ENCODE measurements at regions not wholly inside any gene's neighbourhood (a gene's known extent, or its start where the extent isn't known, plus 50 kb on each side); places are given as distances from the start of the nearest gene placed in this dataset.

DNA sequence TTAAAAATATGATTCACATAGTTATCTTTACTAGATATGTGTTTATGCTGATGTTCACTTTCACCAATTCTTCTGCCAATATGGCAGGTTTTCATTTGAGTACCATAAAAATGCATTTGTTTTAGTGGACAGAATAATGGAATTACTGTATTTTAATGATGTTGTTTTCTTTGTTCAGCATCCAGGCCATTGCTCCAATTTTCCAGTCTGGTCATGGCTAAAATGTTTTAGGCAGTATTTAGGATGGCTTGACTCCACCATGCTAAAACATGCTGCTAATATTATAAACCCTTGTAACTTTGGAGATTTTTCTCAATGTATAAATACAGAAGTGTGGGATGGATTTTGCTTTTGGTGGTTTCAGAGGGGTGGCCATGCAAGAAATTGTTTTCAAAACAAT is 273.0 kb upstream of the RPS23 start:
- H3K27me3 ChIP-seq (replicated peaks; ENCODE audit: insufficient read depth, low read depth, low read length, poor library complexity), result no peaks in the 10 kb centered on the region
- no peaks in the 10 kb centered on the region for H3K9me3 ChIP-seq (ENCODE audit: low read depth, low read length, poor library complexity, severe bottlenecking)
- intact Hi-C loops (cut with micrococcal nuclease; ENCODE audit: unreplicated experiment), result no loop called here
- DNase-seq (ENCODE audit: low spot score), result no peak
- H3K27ac ChIP-seq (ENCODE audit: low read depth, low read length, poor library complexity, severe bottlenecking), result no peak overlapping the region
- H3K36me3 ChIP-seq (ENCODE audit: insufficient read depth, low read length, poor library complexity, severe bottlenecking), result no peaks in the 10 kb centered on the region
- no peak for TF ChIP-seq EZH2 (IDR thresholded peaks at IDR 0.05; ENCODE audit: borderline replicate concordance, low read depth, low read length, poor library complexity, severe bottlenecking)
- TF ChIP-seq, protein P1, sequence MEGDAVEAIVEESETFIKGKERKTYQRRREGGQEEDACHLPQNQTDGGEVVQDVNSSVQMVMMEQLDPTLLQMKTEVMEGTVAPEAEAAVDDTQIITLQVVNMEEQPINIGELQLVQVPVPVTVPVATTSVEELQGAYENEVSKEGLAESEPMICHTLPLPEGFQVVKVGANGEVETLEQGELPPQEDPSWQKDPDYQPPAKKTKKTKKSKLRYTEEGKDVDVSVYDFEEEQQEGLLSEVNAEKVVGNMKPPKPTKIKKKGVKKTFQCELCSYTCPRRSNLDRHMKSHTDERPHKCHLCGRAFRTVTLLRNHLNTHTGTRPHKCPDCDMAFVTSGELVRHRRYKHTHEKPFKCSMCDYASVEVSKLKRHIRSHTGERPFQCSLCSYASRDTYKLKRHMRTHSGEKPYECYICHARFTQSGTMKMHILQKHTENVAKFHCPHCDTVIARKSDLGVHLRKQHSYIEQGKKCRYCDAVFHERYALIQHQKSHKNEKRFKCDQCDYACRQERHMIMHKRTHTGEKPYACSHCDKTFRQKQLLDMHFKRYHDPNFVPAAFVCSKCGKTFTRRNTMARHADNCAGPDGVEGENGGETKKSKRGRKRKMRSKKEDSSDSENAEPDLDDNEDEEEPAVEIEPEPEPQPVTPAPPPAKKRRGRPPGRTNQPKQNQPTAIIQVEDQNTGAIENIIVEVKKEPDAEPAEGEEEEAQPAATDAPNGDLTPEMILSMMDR (conservative IDR thresholded peaks at IDR 0.05; ENCODE audit: low read depth, low read length), result no peak
- POLR2A ChIA-PET (ENCODE audit: low non-redundant PET), result no interaction called here
- H3K4me1 ChIP-seq (ENCODE audit: insufficient read depth, low read length, poor library complexity, severe bottlenecking), result no peaks in the 10 kb centered on the region
- H3K4me3 ChIP-seq (ENCODE audit: low read depth, low read length, poor library complexity, severe bottlenecking), result no peak overlapping the region
- no TSS peak for BruUV-seq (replicated peaks)
- CTCF ChIA-PET, result no interaction called here

DNA sequence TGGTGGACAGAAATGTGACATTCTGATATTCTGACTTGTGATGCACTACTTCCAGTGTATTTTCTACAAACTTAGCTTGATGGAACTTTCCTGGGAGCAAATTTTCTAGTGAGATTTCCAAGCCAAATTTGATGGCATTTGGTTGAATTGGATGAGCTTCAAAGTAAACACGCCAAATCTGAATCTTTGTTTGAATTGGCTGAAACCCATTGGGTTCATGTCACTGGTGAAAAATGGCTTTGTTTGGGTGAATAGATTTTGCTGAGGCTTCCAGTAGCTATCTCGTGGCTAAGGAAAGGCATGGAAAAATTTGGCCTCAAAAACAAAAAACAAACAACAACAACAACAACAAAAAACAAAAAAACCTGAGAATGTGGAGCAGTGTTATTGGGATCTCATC is 271.1 kb upstream of the RPS23 start:
- Histone ChIP-seq H3K4me3 (ENCODE audit: low read depth, low read length, poor library complexity, severe bottlenecking) (no peak overlapping the region), H3K4me1 (ENCODE audit: insufficient read depth, low read length, poor library complexity, severe bottlenecking) (no peaks in the 10 kb centered on the region), H3K27ac (ENCODE audit: low read depth, low read length, poor library complexity, severe bottlenecking) (no peak overlapping the region), H3K27me3 (replicated peaks; ENCODE audit: insufficient read depth, low read depth, low read length, poor library complexity) (no peaks in the 10 kb centered on the region), H3K9me3 (ENCODE audit: low read depth, low read length, poor library complexity, severe bottlenecking) (no peaks in the 10 kb centered on the region), H3K36me3 (ENCODE audit: insufficient read depth, low read length, poor library complexity, severe bottlenecking) (no peaks in the 10 kb centered on the region)
- CTCF ChIA-PET, result no interaction called here
- BruUV-seq (replicated peaks), result no TSS peak
- intact Hi-C loops (cut with micrococcal nuclease; ENCODE audit: unreplicated experiment), result no loop called here
- TF ChIP-seq, protein P1 (conservative IDR thresholded peaks at IDR 0.05; ENCODE audit: low read depth, low read length), result no peak
- no peak for TF ChIP-seq EZH2 (IDR thresholded peaks at IDR 0.05; ENCODE audit: borderline replicate concordance, low read depth, low read length, poor library complexity, severe bottlenecking)
- no peak for DNase-seq (ENCODE audit: low spot score)
- POLR2A ChIA-PET (ENCODE audit: low non-redundant PET), result no interaction called here

DNA sequence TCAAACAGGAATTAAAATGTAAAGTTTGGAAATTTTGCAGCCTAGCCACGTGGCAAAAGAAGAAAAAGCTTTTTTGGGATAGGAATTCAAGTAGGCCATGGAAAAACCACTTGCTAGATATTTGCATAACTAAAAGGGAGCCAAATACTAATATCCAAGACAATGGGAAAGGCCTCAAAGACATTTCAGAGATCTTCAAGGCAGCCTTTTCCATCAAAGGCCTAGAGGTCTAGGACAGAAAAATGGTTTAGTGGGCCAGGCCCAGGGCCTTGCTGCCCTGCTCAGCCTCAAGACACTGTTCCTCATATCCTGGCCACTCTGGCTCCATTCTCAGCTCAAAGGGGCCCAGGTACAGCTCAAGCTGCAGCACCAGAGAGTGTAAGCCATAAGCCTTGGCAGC is 265.9 kb upstream of the RPS23 start:
- Histone ChIP-seq H3K4me3 (ENCODE audit: low read depth, low read length, poor library complexity, severe bottlenecking) (no peak overlapping the region), H3K9me3 (ENCODE audit: low read depth, low read length, poor library complexity, severe bottlenecking) (no peaks in the 10 kb centered on the region), H3K4me1 (ENCODE audit: insufficient read depth, low read length, poor library complexity, severe bottlenecking) (no peaks in the 10 kb centered on the region), H3K27ac (ENCODE audit: low read depth, low read length, poor library complexity, severe bottlenecking) (no peak overlapping the region), H3K36me3 (ENCODE audit: insufficient read depth, low read length, poor library complexity, severe bottlenecking) (no peaks in the 10 kb centered on the region), H3K27me3 (replicated peaks; ENCODE audit: insufficient read depth, low read depth, low read length, poor library complexity) (no peaks in the 10 kb centered on the region)
- intact Hi-C loops (cut with micrococcal nuclease; ENCODE audit: unreplicated experiment), result no loop called here
- ChIA-PET CTCF (no interaction called here), POLR2A (ENCODE audit: low non-redundant PET) (no interaction called here)
- no TSS peak for BruUV-seq (replicated peaks)
- DNase-seq (ENCODE audit: low spot score), result no peak
- TF ChIP-seq, protein P1 (conservative IDR thresholded peaks at IDR 0.05; ENCODE audit: low read depth, low read length), result no peak
- no peak for TF ChIP-seq EZH2 (IDR thresholded peaks at IDR 0.05; ENCODE audit: borderline replicate concordance, low read depth, low read length, poor library complexity, severe bottlenecking)

All from A673 (cell line).